SW480 (cell line): ENCODE measurements at regions not wholly inside any gene's neighbourhood (a gene's known extent, or its start where the extent isn't known, plus 50 kb on each side); places are given as distances from the start of the nearest gene placed in this dataset.
"Not testable (repeated sequence)": the region's sequence is repeated elsewhere in the genome, so short reads cannot be mapped to it uniquely, and the experiment has no call there.

Experiments used
- DNase-seq: peaks from one replicate; pipeline ENCODE4 v3.0.0-alpha.2; 2016; ENCODE audit warnings: low spot score

GRCh38 chr12:102728506-102729242, 188.4 kb downstream of the PAH start:
- no peak for DNase-seq

DNA sequence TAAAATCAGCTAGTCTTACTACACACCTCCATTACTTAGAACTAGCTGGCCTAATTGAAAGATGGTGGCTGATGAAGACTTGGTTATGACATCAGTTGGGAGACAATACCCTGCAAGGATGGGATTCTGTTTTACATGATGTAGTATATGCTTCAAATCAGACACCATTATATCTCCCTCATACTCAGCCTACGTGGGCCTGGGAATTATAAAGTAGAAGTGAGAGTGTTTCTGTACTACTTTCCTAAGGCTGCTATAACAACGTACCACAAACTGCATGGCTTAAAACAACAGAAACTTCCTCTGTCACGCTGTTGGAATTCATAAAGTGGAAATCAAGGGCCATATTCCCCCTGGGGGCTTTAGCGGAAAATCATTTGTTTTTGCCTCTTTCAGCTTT, 190.4 kb downstream of the PAH start:
- no peak for DNase-seq

DNA sequence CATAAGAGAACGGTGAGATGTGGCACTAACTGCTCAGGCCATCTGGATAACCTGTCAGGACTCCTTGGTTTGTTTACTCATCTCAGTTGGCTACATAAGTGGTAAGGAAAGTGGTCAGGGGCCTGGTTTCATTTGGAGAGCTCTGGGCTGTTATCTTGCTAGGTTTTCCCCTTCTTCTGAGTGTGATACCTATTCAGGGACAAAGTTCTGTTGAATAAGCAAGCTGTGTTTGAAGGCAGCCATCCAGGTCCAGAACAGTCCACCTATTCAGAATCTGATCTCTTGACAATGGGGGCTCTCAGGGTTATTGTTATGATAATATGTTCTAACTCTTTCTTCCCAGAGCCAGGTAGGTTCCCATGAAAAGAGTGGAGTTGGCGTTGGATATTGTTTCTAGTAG, 194.9 kb downstream of the PAH start:
- DNase-seq, result no peak

DNA sequence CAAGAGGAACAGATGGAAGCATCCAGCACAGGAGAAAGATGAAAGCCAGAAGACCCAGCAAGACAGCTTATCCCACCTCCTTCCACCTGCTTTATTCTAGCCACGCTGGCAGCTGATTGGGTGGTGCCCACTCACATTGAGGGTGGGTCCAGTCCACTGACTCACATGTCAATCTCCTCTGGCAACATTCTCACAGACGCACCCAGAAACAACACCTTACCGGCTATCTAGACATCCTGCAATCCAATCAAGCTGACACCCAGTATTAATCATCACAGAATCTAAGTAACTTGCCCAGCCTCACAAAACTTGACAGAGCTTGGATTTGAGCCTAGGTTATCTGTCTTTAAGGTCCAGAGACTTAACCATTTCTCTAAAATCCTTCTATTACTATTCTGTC, 208.9 kb downstream of the PAH start:
- DNase-seq, result no peak

DNA sequence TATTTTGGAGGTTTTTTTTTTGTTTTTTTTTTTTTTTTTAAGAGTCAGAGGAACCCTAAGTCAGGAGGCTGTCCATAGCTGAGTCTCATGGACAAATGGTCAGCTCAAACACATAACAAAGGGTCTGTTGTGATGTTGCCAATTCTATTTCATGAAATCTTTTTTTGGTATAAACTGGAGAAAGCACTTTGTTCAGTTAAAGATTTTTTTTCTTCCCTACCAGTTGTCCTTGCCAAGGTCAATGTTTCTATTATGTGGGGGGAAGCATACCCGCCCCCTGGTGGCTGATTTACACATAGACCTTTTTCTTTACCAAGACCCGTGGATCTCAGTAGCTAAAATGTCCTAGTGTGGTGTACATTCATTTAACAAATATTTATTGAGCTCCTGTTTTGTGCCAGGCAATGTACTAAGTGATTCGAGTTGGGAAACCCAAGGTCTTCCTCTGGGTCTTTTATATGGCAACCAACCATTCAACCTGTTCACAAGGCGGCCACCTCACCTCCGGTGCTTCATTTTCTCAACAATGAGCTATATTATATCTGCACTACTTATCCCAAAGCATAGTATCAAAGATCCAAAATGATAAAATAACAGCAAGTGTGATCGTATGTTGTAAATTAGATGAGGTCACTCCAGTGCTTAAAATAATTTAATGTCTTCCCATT, 214.5 kb downstream of the PAH start:
- DNase-seq, result peak; percentile 38

- no peak for DNase-seq
Measured at GRCh38 chr12:102696045-102696444, 215.7 kb upstream of the IGF1 start.

DNA sequence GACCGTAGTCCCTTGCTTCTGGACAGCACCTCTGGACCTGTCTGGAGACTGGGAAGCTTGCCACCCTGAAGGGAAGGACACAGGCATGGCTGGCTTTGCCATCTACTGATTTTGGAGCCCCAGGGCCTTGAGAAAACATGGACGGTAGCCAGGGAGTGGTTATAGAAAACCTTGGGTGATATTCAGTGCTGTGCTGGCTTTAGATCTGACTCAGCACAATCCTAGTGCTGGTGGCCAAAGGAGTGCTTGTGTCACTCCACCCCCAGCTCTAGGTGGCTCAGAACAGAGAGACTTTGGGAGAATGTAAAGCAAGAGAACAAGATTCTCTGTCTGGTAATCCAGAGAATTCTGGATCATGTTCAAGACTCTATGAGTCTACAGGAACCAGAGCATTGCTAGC, 214.5 kb upstream of the IGF1 start:
- no peak for DNase-seq

- no peak for DNase-seq
Measured at GRCh38 chr12:102691773-102692555, 211.6 kb upstream of the IGF1 start.

- DNase-seq, result no peak
Measured at GRCh38 chr12:102690253-102690652, 209.9 kb upstream of the IGF1 start.

DNA sequence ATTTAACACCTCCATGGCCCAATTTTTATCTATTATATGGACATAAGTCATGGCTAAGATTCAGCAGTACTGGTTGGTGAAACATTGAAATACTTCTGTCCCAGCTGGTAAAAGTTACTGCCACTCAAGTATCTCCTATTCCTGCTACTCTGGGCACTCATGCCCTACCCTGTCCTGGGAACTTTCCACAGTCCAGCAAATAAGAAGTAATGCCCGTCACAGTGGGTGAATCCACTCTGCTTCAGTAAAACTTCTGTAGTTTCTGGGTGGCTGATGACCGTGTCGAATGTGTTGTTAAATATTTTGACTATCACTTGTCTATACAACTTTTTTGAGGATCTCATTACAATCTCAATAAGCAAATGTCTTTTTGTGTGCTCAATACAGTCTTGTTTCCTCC, 209.3 kb upstream of the IGF1 start:
- DNase-seq, result no peak

GRCh38 chr12:102687523-102687922, 207.2 kb upstream of the IGF1 start:
- no peak for DNase-seq

GRCh38 chr12:102685841-102686240, 205.5 kb upstream of the IGF1 start:
- no peak for DNase-seq

GRCh38 chr12:102685172-102685571, 204.8 kb upstream of the IGF1 start:
- DNase-seq, result no peak

GRCh38 chr12:102682366-102683289, 202.3 kb upstream of the IGF1 start:
- no peak for DNase-seq

DNA sequence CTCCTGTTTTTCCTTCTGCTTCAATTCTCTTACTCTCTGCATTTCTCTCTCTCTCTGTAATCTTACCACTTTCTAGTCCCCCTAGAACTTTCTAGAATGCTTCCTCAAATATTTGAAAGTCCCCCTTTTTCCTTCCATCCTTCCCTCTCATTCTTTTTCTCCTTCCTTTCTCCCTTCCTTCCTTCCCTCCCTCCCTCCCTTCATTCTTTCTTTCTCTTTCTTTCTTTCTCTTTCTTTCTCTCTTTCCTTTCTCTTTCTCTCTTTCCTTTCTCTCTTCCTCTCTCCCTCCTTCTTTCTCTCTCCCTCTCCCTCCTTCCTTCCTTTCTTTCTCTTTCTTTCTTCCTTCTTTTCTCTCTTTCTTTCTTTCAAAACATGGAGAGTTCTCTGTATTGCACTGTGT, 201.4 kb upstream of the IGF1 start:
- DNase-seq, result no peak

DNA sequence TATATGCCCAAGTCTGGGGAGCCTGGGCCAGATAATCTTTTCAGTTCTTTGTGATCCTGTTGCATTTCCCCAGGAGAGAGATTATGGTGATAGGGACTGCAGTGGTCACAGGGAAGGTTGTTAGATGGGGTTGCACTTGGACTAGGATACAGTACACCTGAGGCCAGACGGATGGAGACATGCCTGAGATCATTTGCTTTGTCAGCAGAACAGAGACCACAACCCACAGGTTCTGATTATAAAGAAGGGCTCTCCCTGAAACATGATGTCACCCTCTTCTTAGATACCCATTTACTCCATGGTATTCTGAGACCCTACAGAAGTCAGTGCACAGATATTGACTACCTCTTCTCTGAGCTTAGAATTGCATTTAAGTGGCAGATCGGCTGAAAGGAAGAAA, 200.9 kb upstream of the IGF1 start:
- DNase-seq, result no peak

DNA sequence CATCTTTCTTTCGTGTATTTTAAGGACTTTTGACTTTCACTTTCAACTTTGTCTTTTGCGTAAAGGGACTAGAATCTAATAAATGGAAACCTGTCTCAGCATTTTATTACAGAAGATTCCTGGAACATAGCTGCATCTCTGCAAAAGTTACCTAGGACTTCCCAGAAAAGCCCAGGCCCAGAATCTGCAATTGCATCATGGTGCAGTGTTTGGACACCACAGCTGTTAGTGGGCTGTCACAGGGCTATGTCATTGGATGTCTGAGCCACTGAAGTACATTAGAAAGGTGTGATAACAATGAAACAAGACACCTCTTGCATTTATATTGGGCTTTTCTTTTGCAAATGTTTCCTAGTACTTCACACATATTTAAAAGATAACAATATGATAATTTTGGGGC, 199.9 kb upstream of the IGF1 start:
- no peak for DNase-seq

DNA sequence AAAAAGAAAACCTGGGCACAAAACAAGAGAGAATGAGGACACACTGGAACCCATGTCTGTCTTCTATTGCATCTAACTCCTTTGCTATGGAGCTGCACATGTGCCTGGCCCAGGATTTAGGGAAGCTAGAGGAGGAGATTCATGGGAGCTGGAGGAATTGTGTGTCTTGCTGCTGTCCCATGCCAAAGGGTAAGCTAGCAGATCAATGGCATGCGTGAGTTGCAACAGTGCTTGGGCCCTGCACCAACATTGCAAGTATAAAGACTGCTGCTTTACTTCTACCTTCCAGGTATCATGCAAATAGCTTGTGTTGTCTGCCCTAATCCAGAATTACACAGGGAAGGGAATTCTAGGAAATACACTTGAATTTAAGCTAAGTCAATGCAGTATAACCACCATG, 196.4 kb upstream of the IGF1 start:
- DNase-seq, result no peak

- no peak for DNase-seq
Measured at GRCh38 chr12:102675672-102676071, 195.3 kb upstream of the IGF1 start.

DNA sequence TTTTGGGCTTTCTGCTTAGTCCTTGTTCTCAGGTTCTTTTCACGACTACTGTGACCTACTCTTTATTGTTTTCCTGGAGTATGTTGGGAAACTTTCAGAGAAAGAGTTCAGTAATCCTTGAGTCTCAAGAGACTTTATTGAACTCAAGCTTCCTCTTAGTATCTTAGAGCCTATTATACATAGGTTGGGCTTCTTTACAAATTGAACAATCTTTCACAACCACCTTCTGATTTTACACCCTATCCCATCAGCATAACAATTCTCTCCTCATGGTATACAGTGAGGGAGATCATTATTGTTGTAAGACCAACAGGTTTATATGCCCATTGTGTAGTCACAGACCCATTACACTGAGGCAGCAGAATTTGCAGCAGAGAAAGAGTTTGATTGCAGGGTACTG, 193.2 kb upstream of the IGF1 start:
- no peak for DNase-seq

- not testable (repeated sequence) for DNase-seq
Measured at GRCh38 chr12:102672212-102672611, 191.8 kb upstream of the IGF1 start.

- no peak for DNase-seq
Measured at GRCh38 chr12:102669056-102669455, 188.7 kb upstream of the IGF1 start.
